ENCODE measurements at regions not wholly inside any gene's neighbourhood (a gene's known extent, or its start where the extent isn't known, plus 50 kb on each side); places are given as distances from the start of the nearest gene placed in this dataset.

DNA sequence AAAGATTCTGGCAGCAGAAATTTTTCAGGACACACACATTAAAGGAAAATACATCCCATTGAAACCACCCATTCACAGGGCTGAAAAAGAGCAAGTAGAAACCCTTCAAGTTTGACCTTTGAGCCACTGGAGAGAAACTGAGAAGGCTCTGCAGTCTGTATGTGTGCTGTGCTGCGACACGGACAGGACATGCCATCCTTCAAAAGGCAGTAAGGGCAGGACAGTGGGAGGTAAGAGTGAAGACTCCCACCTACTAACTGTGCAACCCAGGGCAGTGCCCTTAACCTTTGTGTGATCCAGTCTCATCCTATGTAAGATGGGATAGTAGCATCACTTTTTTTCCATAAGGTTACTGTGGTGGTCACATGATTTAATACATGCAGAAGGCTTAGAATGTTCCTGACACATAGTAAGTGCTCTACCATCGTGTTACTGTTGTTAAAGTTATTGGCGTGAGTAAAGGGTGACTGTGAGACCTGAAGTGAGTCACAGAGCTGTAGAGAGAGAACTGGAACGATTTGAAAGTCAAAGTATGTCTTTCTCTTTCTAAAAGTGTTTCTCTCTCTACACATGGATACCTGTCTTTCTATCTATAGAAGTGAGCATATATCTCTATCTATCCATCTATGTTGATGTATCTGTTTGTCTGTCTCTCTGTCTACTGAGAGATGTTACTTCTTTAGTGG lies 153.7 kb upstream of the OLIG3 start:
- no peak overlapping the region for H2BK15ac ChIP-seq (ENCODE audit: low read depth, low read length)
- H3K79me1 ChIP-seq (ENCODE audit: insufficient read depth, low read depth, low read length, poor library complexity, severe bottlenecking), result no peaks in the 10 kb centered on the region
- no peak overlapping the region for H2BK5ac ChIP-seq (ENCODE audit: insufficient read length, low read length)
- H3K4me1 Mint-ChIP-seq, result peaks cover 0 to 6% of the 10 kb centered on the region in 2 experiments; a peak in 1 of 4 replicates
- H3K4ac ChIP-seq (ENCODE audit: low read depth, low read length), result no peak overlapping the region
- no peak overlapping the region for H2BK20ac ChIP-seq (ENCODE audit: low read depth, low read length, poor library complexity, severe bottlenecking)
- no peak overlapping the region for H3K27ac ChIP-seq (ENCODE audit: insufficient read length, low read depth, low read length)
- no peak overlapping the region for H3K9ac ChIP-seq (ENCODE audit: extremely low read depth, insufficient read length, low read length)
- no peak overlapping the region for H3K27ac Mint-ChIP-seq
- H3K23ac ChIP-seq (ENCODE audit: insufficient read length, low read depth, low read length), result no peak overlapping the region
- no peak overlapping the region for H4K5ac ChIP-seq (ENCODE audit: insufficient read length, low read depth, low read length)
- H3K27me3 ChIP-seq (ENCODE audit: insufficient read depth, low read length), result no peaks in the 10 kb centered on the region
- H2BK12ac ChIP-seq (ENCODE audit: insufficient read length, low read depth, low read length), result no peak overlapping the region
- H3T11ph ChIP-seq (ENCODE audit: low read length), result no peak overlapping the region
- H2BK120ac ChIP-seq (ENCODE audit: low read depth, low read length, poor library complexity, severe bottlenecking), result no peak overlapping the region
- DNase-seq, result no peak
- TF ChIP-seq, protein P1, sequence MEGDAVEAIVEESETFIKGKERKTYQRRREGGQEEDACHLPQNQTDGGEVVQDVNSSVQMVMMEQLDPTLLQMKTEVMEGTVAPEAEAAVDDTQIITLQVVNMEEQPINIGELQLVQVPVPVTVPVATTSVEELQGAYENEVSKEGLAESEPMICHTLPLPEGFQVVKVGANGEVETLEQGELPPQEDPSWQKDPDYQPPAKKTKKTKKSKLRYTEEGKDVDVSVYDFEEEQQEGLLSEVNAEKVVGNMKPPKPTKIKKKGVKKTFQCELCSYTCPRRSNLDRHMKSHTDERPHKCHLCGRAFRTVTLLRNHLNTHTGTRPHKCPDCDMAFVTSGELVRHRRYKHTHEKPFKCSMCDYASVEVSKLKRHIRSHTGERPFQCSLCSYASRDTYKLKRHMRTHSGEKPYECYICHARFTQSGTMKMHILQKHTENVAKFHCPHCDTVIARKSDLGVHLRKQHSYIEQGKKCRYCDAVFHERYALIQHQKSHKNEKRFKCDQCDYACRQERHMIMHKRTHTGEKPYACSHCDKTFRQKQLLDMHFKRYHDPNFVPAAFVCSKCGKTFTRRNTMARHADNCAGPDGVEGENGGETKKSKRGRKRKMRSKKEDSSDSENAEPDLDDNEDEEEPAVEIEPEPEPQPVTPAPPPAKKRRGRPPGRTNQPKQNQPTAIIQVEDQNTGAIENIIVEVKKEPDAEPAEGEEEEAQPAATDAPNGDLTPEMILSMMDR (conservative IDR thresholded peaks at IDR 0.05), result no peak
- no peaks in the 10 kb centered on the region for H3K27me3 Mint-ChIP-seq (ENCODE audit: low read depth)
- no peak overlapping the region for H3K14ac ChIP-seq (ENCODE audit: insufficient read depth, low read length)
- no peak overlapping the region for H4K8ac ChIP-seq (replicated peaks; ENCODE audit: insufficient read length, low read depth, low read length)
- H2AFZ ChIP-seq (ENCODE audit: low read length), result no peak overlapping the region
- H3K56ac ChIP-seq (ENCODE audit: insufficient read length, low read depth, low read length), result no peak overlapping the region
- H3K18ac ChIP-seq (ENCODE audit: insufficient read length, low read depth, low read length), result no peak overlapping the region
- H3K4me1 ChIP-seq (ENCODE audit: insufficient read depth, low read length), result no peaks in the 10 kb centered on the region
- no peak overlapping the region for H2AK5ac ChIP-seq (ENCODE audit: insufficient read length, low read length)
- H3K79me2 ChIP-seq (ENCODE audit: insufficient read depth, low read length), result no peaks in the 10 kb centered on the region
- H3K36me3 Mint-ChIP-seq (ENCODE audit: insufficient read depth in 1 of 3, low read depth in 3 of 3), result peaks cover 0 to 4% (median 0%) of the 10 kb centered on the region in 3 experiments; a peak in 5 of 7 replicates
- H3K9me3 ChIP-seq (ENCODE audit: control insufficient read depth, low read depth, low read length), result no peaks in the 10 kb centered on the region
- H4K91ac ChIP-seq (ENCODE audit: insufficient read length, low read depth, low read length), result no peak overlapping the region
- no peaks in the 10 kb centered on the region; a peak in 1 of 5 replicates for H3K9me3 Mint-ChIP-seq
- H3K23me2 ChIP-seq (ENCODE audit: insufficient read length, low read depth, low read length, poor library complexity, severe bottlenecking), result no peaks in the 10 kb centered on the region
- H3K4me2 ChIP-seq (ENCODE audit: insufficient read depth, insufficient read length, low read length), result no peak overlapping the region
- no CpG with 5 or more reads among the region's 5 CpGs for WGBS (ENCODE audit: extremely low coverage, insufficient read length, low lambda C conversion rate)
- H4K20me1 ChIP-seq (ENCODE audit: control insufficient read depth, insufficient read depth, insufficient read length), result no peaks in the 10 kb centered on the region
- no peak overlapping the region for H3K4me3 Mint-ChIP-seq

All from H9 (cell line).